ENCODE measurements at regions not wholly inside any gene's neighbourhood (a gene's known extent, or its start where the extent isn't known, plus 50 kb on each side); places are given as distances from the start of the nearest gene placed in this dataset.

DNA sequence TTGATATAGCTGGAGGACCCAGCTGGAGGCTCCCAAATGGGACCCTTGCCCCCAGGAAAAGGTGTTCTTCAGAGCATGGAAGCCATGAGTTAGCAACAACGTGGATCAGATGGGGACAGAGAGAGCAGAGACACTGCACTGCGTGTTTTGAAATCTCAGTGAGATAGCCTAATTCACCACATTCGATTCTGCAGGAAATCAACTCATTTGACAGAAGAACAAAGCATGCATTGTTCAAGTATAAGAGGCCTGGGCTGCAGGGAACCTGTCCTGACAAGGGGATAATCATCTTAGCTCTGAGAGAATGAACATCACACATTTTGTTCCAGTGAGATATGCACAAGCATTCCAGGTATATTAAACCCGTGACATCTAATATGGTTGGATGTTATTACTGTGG is 450.2 kb downstream of the CDH26 start:
- TF ChIP-seq POLR2A (IDR thresholded peaks at IDR 0.05; ENCODE audit: low read depth, low read length) (no peak), TAF1 (IDR thresholded peaks at IDR 0.05; ENCODE audit: low read depth, low read length) (no peak), PAX5 (IDR thresholded peaks at IDR 0.05; ENCODE audit: insufficient read depth, low read length, severe bottlenecking) (no peak), POLR2AphosphoS5 (IDR thresholded peaks at IDR 0.05; ENCODE audit: low read depth, low read length) (no peak), SPI1 (IDR thresholded peaks at IDR 0.05; ENCODE audit: low read depth, low read length) (no peak)

All from GM12891 (cell line).